GM23338 (cell line): ENCODE measurements at regions not wholly inside any gene's neighbourhood (a gene's known extent, or its start where the extent isn't known, plus 50 kb on each side); places are given as distances from the start of the nearest gene placed in this dataset.

Experiments used
- ATAC-seq: fragments of 200-7000 bp; cut with Tn5 transposase; 3 replicates; pipeline ENCODE4 v1.9.1; 2020
- DNase-seq: peaks from one replicate; pipeline ENCODE4 v3.0.0-alpha.2; 2015; ENCODE audit warnings: low spot score
- H2AFZ ChIP-seq: fragments of 200-600 bp; sonication (generic); 2 replicates; pipeline ENCODE4 v1.8.0; 2016; ENCODE audit warnings: antibody characterized with exemption, mild to moderate bottlenecking, moderate library complexity
- H3F3A ChIP-seq: fragments of 200-600 bp; sonication (generic); replicated peaks from 2 replicates; pipeline ENCODE4 v1.8.0; 2017; ENCODE audit warnings: antibody characterized with exemption, mixed run types, low read depth
- H3K27ac ChIP-seq: fragments of 200-600 bp; sonication (generic); 2 replicates; pipeline ENCODE4 v1.6.1; 2016; ENCODE audit warnings: low read depth
- H3K27me3 ChIP-seq: fragments of 200-600 bp; sonication (generic); 2 replicates; pipeline ENCODE4 v1.8.0; 2016; ENCODE audit warnings: mild to moderate bottlenecking, mixed run types, moderate library complexity; ENCODE audit not compliant: insufficient read depth
- H3K36me3 ChIP-seq: fragments of 200-600 bp; sonication (generic); 2 replicates; pipeline ENCODE4 v1.8.0; 2016; ENCODE audit warnings: mild to moderate bottlenecking; ENCODE audit not compliant: insufficient read depth
- H3K4me1 ChIP-seq: fragments of 200-600 bp; sonication (generic); 2 replicates; pipeline ENCODE4 v1.8.0; 2016; ENCODE audit warnings: mild to moderate bottlenecking, moderate library complexity; ENCODE audit not compliant: insufficient read depth
- H3K4me2 ChIP-seq: fragments of 200-600 bp; sonication (generic); 2 replicates; pipeline ENCODE4 v1.7.1; 2017; ENCODE audit warnings: mixed run types
- H3K4me3 ChIP-seq: fragments of 200-600 bp; sonication (generic); 2 replicates; pipeline ENCODE4 v1.6.1; 2016; ENCODE audit warnings: mixed run types
- H3K79me2 ChIP-seq: fragments of 200-600 bp; sonication (generic); replicated peaks from 2 replicates; pipeline ENCODE4 v1.8.0; 2017; ENCODE audit warnings: mild to moderate bottlenecking; ENCODE audit not compliant: insufficient read depth
- H3K9me2 ChIP-seq: fragments of 200-600 bp; sonication (generic); 2 replicates; pipeline ENCODE4 v1.8.0; 2017; ENCODE audit not compliant: insufficient read depth
- H4K20me1 ChIP-seq: fragments of 200-600 bp; sonication (generic); replicated peaks from 2 replicates; pipeline ENCODE4 v1.8.0; 2017; ENCODE audit warnings: mild to moderate bottlenecking; ENCODE audit not compliant: insufficient read depth
- H3K27ac Mint-ChIP-seq: 2 replicates; pipeline ENCODE4 v1.8.0; 2020; ENCODE audit warnings: inconsistent platforms, mild to moderate bottlenecking, moderate library complexity, mixed read lengths
- H3K27me3 Mint-ChIP-seq: 3 replicates; pipeline ENCODE4 v1.8.0; 2022; ENCODE audit warnings: low read depth, mild to moderate bottlenecking, moderate library complexity, mixed read lengths, inconsistent platforms; ENCODE audit not compliant: insufficient read depth, poor library complexity
- H3K36me3 Mint-ChIP-seq: 3 replicates; pipeline ENCODE4 v1.8.0; 2021; ENCODE audit warnings: low read depth, mild to moderate bottlenecking, inconsistent platforms, moderate library complexity, mixed read lengths
- H3K4me1 Mint-ChIP-seq: 3 replicates; pipeline ENCODE4 v1.8.0; 2020; ENCODE audit warnings: mild to moderate bottlenecking, inconsistent platforms, mixed read lengths
- H3K4me3 Mint-ChIP-seq: 3 replicates; pipeline ENCODE4 v1.8.0; 2021; ENCODE audit warnings: moderate library complexity, mild to moderate bottlenecking, inconsistent platforms, mixed read lengths
- H3K9me3 Mint-ChIP-seq: 3 replicates; pipeline ENCODE4 v1.8.0; 2020; ENCODE audit warnings: moderate library complexity, mild to moderate bottlenecking, inconsistent platforms, mixed read lengths
- CREB1 ChIP-seq: fragments of 250-450 bp; sonication (Bioruptor Pico); IDR thresholded peaks from 2 replicates; pipeline ENCODE4 v1.5.0; 2020; ENCODE audit warnings: low read depth, mild to moderate bottlenecking, moderate library complexity
- CTCF ChIP-seq, 2 experiments: fragments of 200-600 bp in 1 of 2; sonication (generic) in 1 of 2; conservative IDR thresholded peaks; 2 replicates each; pipeline versions ENCODE4 v1.5.1 to v1.6.1; 2016 to 2017; ENCODE audit warnings: antibody characterized with exemption in 2 of 2, low read depth in 2 of 2, mild to moderate bottlenecking in 2 of 2, moderate library complexity in 1 of 2
- ETS1 ChIP-seq: IDR thresholded peaks from 2 replicates; pipeline ENCODE4 v1.6.1; 2016; ENCODE audit warnings: antibody characterized with exemption
- EZH2 ChIP-seq: fragments of 200-600 bp; sonication (generic); IDR thresholded peaks from one replicate; pipeline ENCODE4 v1.8.0; 2017; ENCODE audit warnings: antibody characterized with exemption, mild to moderate bottlenecking, low read depth; ENCODE audit not compliant: unreplicated experiment
- EZH2phosphoT487 ChIP-seq: fragments of 200-600 bp; sonication (generic); IDR thresholded peaks from one replicate; pipeline ENCODE4 v1.8.1; 2018; ENCODE audit warnings: antibody characterized with exemption; ENCODE audit not compliant: unreplicated experiment
- NANOG ChIP-seq: IDR thresholded peaks from 2 replicates; pipeline ENCODE4 v1.6.1; 2016; ENCODE audit warnings: antibody characterized with exemption, borderline replicate concordance
- POLR2AphosphoS5 ChIP-seq: IDR thresholded peaks from 2 replicates; pipeline ENCODE4 v1.6.1; 2016; ENCODE audit warnings: antibody characterized with exemption, low read depth
- REST ChIP-seq: IDR thresholded peaks from one replicate; pipeline ENCODE4 v1.6.1; 2018; ENCODE audit warnings: antibody characterized with exemption; ENCODE audit not compliant: unreplicated experiment
- STAT1 ChIP-seq: IDR thresholded peaks from one replicate; pipeline ENCODE4 v1.6.1; 2016; ENCODE audit warnings: antibody characterized with exemption; ENCODE audit not compliant: unreplicated experiment
- ZNF114 ChIP-seq: fragments of 250-450 bp; sonication (Bioruptor Pico); IDR thresholded peaks from 2 replicates; pipeline ENCODE4 v1.5.0; 2020; ENCODE audit warnings: mild to moderate bottlenecking, moderate library complexity
- ZNF331 ChIP-seq: fragments of 250-450 bp; sonication (Bioruptor Pico); IDR thresholded peaks from 2 replicates; pipeline ENCODE4 v1.5.0; 2020; ENCODE audit warnings: low read depth, mild to moderate bottlenecking, moderate library complexity

- no peak for TF ChIP-seq POLR2AphosphoS5
Observed at GRCh38 chr5:104241046-104241445, 678.5 kb upstream of the NUDT12 start (continued).

DNA sequence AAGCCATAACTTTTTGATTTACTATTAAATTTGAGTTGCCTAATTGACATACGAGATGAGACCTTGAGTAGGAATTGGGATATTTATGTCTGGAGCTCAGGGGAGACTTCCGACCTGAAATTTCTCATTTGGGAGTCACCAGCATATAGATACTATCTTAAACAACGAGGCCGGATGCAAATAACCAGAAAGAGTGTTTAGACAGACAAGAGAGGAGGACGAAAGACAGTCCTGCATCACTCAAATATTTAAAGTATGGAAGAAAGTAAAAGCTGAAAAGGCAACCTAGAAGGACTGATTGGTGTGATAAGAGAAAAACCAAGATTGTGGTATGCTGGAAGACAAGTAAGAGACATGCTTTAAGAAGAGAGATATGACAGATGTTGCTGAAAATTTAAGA lies 675.0 kb upstream of the NUDT12 start:
- Histone ChIP-seq H2AFZ (no peak overlapping the region), H3K79me2 (no peaks in the 10 kb centered on the region), H3F3A (no peaks in the 10 kb centered on the region), H4K20me1 (no peaks in the 10 kb centered on the region), H3K27ac (no peak overlapping the region), H3K27me3 (no peaks in the 10 kb centered on the region), H3K4me1 (no peaks in the 10 kb centered on the region), H3K36me3 (no peaks in the 10 kb centered on the region), H3K4me2 (no peak overlapping the region), H3K4me3 (no peak overlapping the region), H3K9me2 (no peaks in the 10 kb centered on the region)
- no peak overlapping the region for H3K27ac Mint-ChIP-seq
- peaks cover 2% of the 10 kb centered on the region for H3K27me3 Mint-ChIP-seq
- no peak overlapping the region for H3K4me3 Mint-ChIP-seq
- TF ChIP-seq CTCF (conservative IDR thresholded peaks at IDR 0.05; ENCODE audit: low read depth in 2 of 2) (no peak), STAT1 (no peak), ETS1 (no peak), POLR2AphosphoS5 (no peak), NANOG (no peak), EZH2phosphoT487 (no peak), EZH2 (no peak), ZNF114 (CRISPR knock-in tag) (no peak), ZNF331 (CRISPR knock-in tag) (no peak)
- H3K9me3 Mint-ChIP-seq: no peaks in the 10 kb centered on the region
- H3K36me3 Mint-ChIP-seq: no peaks in the 10 kb centered on the region
- no peak for DNase-seq
- ATAC-seq: no peak
- H3K4me1 Mint-ChIP-seq: peaks cover 3% of the 10 kb centered on the region; the same call in 2 of the 3 replicates

DNA sequence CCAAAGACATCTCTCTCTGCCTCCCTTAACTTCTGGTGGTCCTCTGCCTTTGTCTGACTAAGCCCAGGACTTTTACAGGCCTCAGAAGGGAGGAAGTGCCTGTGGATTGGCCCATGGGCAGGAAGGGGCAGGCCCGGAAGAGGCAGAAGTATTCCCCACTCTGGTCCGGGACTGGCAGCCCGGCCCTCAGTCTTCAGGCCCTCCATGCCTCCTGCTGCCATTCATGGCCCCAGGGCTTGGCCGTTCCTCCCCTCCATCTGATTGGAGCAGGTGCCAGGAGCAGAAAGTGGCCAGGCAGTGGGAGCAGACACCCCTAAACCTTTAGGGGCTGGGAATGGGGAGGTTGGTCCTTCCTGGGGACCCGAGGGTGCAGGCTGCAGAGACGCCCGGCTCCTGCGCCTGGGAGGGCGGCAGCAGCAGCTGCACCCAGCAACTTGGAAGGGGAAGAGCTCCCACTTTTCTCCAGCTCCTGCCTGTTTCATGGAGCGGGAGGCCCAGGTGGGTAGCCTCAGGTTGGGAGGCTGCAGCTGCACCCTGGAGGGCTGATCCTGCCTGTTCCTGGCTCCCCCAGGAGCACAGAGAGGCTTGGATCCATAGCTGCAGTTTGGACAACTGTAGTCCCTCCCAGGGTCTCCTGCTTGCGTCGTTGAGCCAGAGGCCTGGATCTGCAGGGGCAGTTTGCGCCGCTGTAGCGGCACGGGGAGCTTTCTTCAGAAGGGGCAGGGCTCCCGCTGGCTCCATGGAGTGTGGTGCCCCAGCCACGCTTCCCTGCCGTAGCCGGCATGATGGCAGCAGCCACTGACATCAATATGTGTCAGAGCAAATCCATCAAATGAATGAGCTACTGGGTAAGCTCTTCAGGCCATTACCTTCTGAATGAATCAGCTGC lies 661.5 kb upstream of the NUDT12 start:
- no peak overlapping the region for H3K4me2 ChIP-seq
- H3K9me2 ChIP-seq: no peaks in the 10 kb centered on the region
- Mint-ChIP-seq H3K9me3 (no peaks in the 10 kb centered on the region), H3K36me3 (no peaks in the 10 kb centered on the region), H3K4me1 (no peaks in the 10 kb centered on the region), H3K27me3 (no peaks in the 10 kb centered on the region), H3K27ac (no peak overlapping the region), H3K4me3 (no peak overlapping the region)
- H3F3A ChIP-seq: no peaks in the 10 kb centered on the region
- no peaks in the 10 kb centered on the region for H3K79me2 ChIP-seq
- no peaks in the 10 kb centered on the region for H3K4me1 ChIP-seq
- H3K27ac ChIP-seq: no peak overlapping the region
- no peak for DNase-seq
- ATAC-seq: no peak
- no peak overlapping the region for H3K4me3 ChIP-seq
- no peaks in the 10 kb centered on the region for H4K20me1 ChIP-seq
- H3K36me3 ChIP-seq: no peaks in the 10 kb centered on the region
- H3K27me3 ChIP-seq: no peaks in the 10 kb centered on the region
- 0 out of 2 replicates have a peak overlapping the region, but pooled peaks have one; percentile 19 for H2AFZ ChIP-seq
- TF ChIP-seq CREB1 (CRISPR knock-in tag): no peak
- no peak for TF ChIP-seq EZH2phosphoT487
- no peak for TF ChIP-seq POLR2AphosphoS5
- no peak for TF ChIP-seq REST
